ENCODE measurements at regions not wholly inside any gene's neighbourhood (a gene's known extent, or its start where the extent isn't known, plus 50 kb on each side); places are given as distances from the start of the nearest gene placed in this dataset.
"Not testable (repeated sequence)": the region's sequence is repeated elsewhere in the genome, so short reads cannot be mapped to it uniquely, and the experiment has no call there.

GRCh38 chrX:65610481-65610880, 57.0 kb upstream of the MSN start:
- DNase-seq (ENCODE audit: low spot score): no peak

DNA sequence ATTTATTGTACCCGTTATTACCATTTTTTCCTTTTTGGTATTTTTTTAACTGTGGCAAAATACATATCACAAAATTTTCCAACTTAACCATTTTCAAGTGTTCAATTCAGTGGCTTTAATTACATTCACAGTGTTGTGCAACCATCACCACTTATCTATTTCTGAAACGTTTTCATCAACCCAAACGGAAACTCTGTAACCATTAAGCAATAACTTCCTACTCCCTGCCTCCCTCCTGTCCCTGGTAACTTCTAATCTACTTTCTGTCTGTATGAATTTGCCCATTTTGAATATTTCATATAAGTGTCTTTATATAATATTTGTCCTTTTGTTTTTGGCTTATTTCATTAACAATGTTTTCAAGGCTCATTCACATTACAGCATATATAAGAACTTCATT, 57.4 kb upstream of the MSN start:
- no peak for DNase-seq (ENCODE audit: low spot score)

- DNase-seq (ENCODE audit: low spot score): no peak
These were observed 58.2 kb upstream of the MSN start for GRCh38 chrX:65609237-65609636.

DNA sequence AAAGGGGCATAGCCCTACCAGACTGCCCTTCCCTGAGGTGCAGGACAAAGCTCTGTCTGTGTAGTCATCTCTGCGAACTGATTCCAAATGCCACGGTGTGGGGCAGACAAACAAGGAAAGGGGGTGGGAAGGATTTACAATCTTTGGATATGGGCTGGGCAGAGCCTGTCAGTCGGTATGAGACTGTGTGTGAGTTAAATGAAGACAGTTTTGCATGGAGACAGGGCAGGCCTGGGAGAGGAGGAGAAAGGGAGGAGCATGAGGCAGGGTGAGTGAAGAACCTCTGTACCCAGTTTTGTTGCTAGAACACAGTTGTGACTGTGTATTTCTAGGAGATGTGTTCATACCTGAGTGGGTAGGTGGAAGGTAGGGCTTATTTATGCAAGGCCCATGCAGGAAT, 59.4 kb upstream of the MSN start:
- no peak for DNase-seq (ENCODE audit: low spot score)

- DNase-seq (ENCODE audit: low spot score): no peak
These were observed 60.2 kb upstream of the MSN start for GRCh38 chrX:65607070-65607742.

- DNase-seq (ENCODE audit: low spot score): no peak
These were observed 65.3 kb upstream of the MSN start for GRCh38 chrX:65602221-65602560.

DNA sequence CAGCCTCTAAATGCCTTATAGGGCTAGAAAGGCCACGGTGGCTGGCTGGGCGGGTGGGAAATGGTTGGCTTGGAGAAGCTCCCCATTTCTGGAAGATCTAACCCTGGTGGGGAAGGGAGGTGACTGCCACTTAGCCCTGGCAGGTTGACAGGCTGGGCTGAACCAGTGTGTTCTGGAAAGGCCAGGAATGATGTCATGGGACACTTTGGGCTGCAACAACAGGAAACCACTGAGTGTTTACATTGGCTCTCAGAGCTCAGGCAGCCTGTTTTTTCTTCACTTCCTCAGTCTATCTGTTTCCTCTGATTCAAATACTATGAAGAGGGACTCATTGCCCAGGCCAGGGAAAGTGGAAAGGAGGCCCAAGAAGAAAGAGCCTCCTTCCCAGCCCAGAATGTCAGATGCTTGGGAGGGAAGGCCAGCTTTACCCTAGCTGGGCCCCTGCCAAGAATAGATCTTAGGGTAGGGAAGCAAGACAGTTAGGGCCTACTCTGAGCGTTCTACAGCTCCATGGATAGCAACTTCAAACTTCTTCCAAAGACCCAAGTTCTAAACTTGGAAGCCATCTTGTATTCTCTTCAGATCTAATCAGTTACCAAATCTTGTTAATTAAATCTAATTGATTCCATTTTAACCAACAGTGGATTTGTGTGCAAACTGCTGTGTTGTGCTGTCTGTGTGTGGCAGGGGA, 65.8 kb upstream of the MSN start:
- DNase-seq (ENCODE audit: low spot score): peak; percentile 60

DNA sequence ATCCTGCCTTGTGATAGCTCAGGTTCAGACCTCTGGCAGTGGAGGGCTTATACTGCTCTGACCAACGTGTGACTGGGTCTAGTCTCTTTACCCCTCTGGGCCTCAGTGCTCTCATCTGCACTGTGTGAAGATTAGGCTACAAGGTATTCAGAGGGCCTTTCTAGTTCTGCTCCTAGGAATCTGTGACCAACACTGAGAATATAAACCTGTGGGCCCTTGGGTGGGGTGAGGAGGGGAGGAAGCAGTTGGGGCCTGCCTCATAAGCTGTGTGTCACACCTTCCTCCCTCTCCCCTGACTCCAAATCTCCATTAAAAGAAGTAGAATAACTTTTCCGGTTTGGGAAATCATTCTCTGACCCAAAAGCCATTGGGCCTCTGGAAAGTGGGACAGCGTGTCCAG, 66.3 kb upstream of the MSN start:
- DNase-seq (ENCODE audit: low spot score): no peak

GRCh38 chrX:65600106-65600505, 65.5 kb upstream of the LAS1L start:
- DNase-seq (ENCODE audit: low spot score): no peak

GRCh38 chrX:65598559-65599147, 64.1 kb upstream of the LAS1L start:
- no peak for DNase-seq (ENCODE audit: low spot score)

- no peak for DNase-seq (ENCODE audit: low spot score)
These were observed 61.9 kb upstream of the LAS1L start for GRCh38 chrX:65596270-65597034.

- peak; percentile 80 for DNase-seq (ENCODE audit: low spot score)
These were observed 60.9 kb upstream of the LAS1L start for GRCh38 chrX:65595460-65595876.

GRCh38 chrX:65591206-65591605, 56.6 kb upstream of the LAS1L start:
- DNase-seq (ENCODE audit: low spot score): no peak

GRCh38 chrX:65589304-65589703, 54.7 kb upstream of the LAS1L start:
- no peak for DNase-seq (ENCODE audit: low spot score)

- DNase-seq (ENCODE audit: low spot score): no peak
These were observed 54.2 kb upstream of the LAS1L start for GRCh38 chrX:65588795-65589194.

DNA sequence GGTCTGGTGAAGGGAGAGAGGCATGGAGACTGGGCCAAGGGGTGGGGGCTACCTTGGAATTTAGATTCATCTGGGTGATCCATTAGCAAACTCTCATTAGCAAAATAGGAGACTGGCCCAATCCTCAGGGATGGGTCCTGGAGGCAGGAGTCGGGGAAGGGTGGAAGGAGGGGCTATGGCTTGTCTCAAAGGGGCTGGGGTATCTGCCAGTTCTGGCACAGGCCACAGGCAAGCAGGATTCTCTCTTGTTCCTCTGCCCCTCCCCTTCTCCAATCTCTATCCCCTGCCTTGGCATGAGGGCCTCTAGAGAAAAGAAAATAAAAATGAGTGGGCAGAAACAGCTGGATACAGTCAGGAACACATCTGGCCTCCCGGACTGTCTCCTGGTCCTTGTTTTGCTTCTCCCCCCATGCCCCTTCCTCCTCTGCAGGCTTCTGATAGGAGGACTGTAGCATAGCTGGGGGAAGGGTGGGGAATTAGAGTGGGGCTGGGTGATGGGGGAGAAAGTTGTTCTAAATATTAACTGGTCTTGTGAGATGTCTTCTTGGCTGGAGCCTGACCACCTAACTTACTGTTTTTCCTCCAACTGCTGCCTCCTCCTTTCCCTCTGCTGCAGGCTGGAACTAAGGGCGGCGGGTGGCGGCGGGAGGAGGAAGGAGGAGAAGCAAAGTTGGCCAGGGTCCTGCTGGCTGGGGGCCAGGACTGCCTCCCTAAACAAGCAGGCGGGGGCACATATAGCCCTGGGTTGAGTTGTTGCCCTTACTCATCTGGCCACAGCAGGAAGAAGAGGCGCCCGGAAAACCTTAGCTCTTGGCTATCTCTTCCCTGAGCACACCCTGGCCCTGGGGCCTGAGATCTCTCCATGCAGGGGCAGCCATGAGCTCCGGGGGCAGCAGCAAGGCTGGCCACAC, 53.3 kb upstream of the LAS1L start:
- DNase-seq (ENCODE audit: low spot score): peak; percentile 41

GRCh38 chrX:65586491-65586890, 51.9 kb upstream of the LAS1L start:
- peak; percentile 35 for DNase-seq (ENCODE audit: low spot score)

- not testable (repeated sequence) for DNase-seq (ENCODE audit: low spot score)
These were observed 50.6 kb upstream of the LAS1L start for GRCh38 chrX:65585226-65585625.

All from AG08396 (cell line).